Right lobe of liver (tissue), 4 donors: ENCODE measurements at regions not wholly inside any gene's neighbourhood (a gene's known extent, or its start where the extent isn't known, plus 50 kb on each side); places are given as distances from the start of the nearest gene placed in this dataset.
"Not testable (repeated sequence)": the region's sequence is repeated elsewhere in the genome, so short reads cannot be mapped to it uniquely, and the experiment has no call there.

ENCODE experiments used
- CTCF ChIP-seq, 4 donors: fragments of 200-600 bp in 3 of 4; fragments of 450-650 bp in 1 of 4; IDR thresholded peaks; one replicate each; pipeline versions ENCODE4 v1.5.1 to v1.8.0; 2016 to 2022; ENCODE audit warnings: antibody characterized with exemption in 4 of 4, mild to moderate bottlenecking in 2 of 4
- POLR2A ChIP-seq: fragments of 450-650 bp; IDR thresholded peaks from one replicate; pipeline ENCODE4 v1.6.1; 2017; ENCODE audit warnings: antibody characterized with exemption, mild to moderate bottlenecking
- donor health status: DM: no; HTN: no; CAD: no.
- donor health status: DM: no; HTN: no; CAD: no.
- donor health status: DM: no; HTN: yes; CAD: no.

GRCh38 chr2:49732924-49733323 is 578.6 kb upstream of the FSHR start:
- TF ChIP-seq CTCF (IDR thresholded peaks at IDR 0.05); POLR2A: not testable (repeated sequence)
